ENCODE measurements at regions not wholly inside any gene's neighbourhood (a gene's known extent, or its start where the extent isn't known, plus 50 kb on each side); places are given as distances from the start of the nearest gene placed in this dataset.

- DNase-seq, result no peak
Measured at GRCh38 chr7:37504801-37505200, 56.1 kb upstream of the ELMO1 start.

GRCh38 chr7:37505750-37506353 lies 57.2 kb upstream of the ELMO1 start:
- DNase-seq, result no peak

- DNase-seq, result peak in 1 of 2 donors; percentile 25
Measured at GRCh38 chr7:37508118-37508517, 59.5 kb upstream of the ELMO1 start.

- DNase-seq, result peak in 1 of 2 donors; percentile 55
Measured at GRCh38 chr7:37510043-37510634, 61.5 kb upstream of the ELMO1 start.

GRCh38 chr7:37511915-37512314 lies 63.3 kb upstream of the ELMO1 start:
- DNase-seq, result no peak

GRCh38 chr7:37514497-37514896 lies 65.8 kb upstream of the ELMO1 start:
- DNase-seq, result no peak

- DNase-seq, result no peak
Measured at GRCh38 chr7:37516664-37517063, 68.0 kb upstream of the ELMO1 start.

- no peak for DNase-seq
Measured at GRCh38 chr7:37518266-37518665, 69.6 kb upstream of the ELMO1 start.

GRCh38 chr7:37524056-37524455 lies 75.4 kb upstream of the ELMO1 start:
- no peak for DNase-seq

- DNase-seq, result no peak
Measured at GRCh38 chr7:37524797-37525196, 76.1 kb upstream of the ELMO1 start.

- DNase-seq, result no peak
Measured at GRCh38 chr7:37526623-37527022, 78.0 kb upstream of the ELMO1 start.

GRCh38 chr7:37527109-37527508 lies 78.4 kb upstream of the ELMO1 start:
- DNase-seq, result no peak

GRCh38 chr7:37531225-37531624 lies 82.6 kb upstream of the ELMO1 start:
- peak; percentile 27 to 42 for DNase-seq

GRCh38 chr7:37532636-37533035 lies 84.0 kb upstream of the ELMO1 start:
- peak; percentile 5 to 18 for DNase-seq

GRCh38 chr7:37534893-37535610 lies 86.4 kb upstream of the ELMO1 start:
- DNase-seq, result no peak

- no peak for DNase-seq
Measured at GRCh38 chr7:37535841-37536240, 87.2 kb upstream of the ELMO1 start.

- DNase-seq, result no peak
Measured at GRCh38 chr7:37536706-37537105, 88.0 kb upstream of the ELMO1 start.

- DNase-seq, result no peak
Measured at GRCh38 chr7:37537439-37537838, 88.8 kb upstream of the ELMO1 start.

GRCh38 chr7:37538945-37539344 lies 90.3 kb upstream of the ELMO1 start:
- DNase-seq, result no peak

- DNase-seq, result no peak
Measured at GRCh38 chr7:37540917-37541316, 92.3 kb upstream of the ELMO1 start.

- DNase-seq, result no peak
Measured at GRCh38 chr7:37541810-37542443, 93.3 kb upstream of the ELMO1 start.

- no peak for DNase-seq
Measured at GRCh38 chr7:37545619-37546534, 97.2 kb upstream of the ELMO1 start.

- DNase-seq, result no peak
Measured at GRCh38 chr7:37546677-37547076, 98.0 kb upstream of the ELMO1 start.
